Loucy (cell line): ENCODE measurements at regions not wholly inside any gene's neighbourhood (a gene's known extent, or its start where the extent isn't known, plus 50 kb on each side); places are given as distances from the start of the nearest gene placed in this dataset.

Source experiments
- CTCF ChIP-seq: fragments of 200-600 bp; sonication (generic); conservative IDR thresholded peaks from 2 replicates; pipeline ENCODE4 v1.5.1; 2014; ENCODE audit warnings: mild to moderate bottlenecking, antibody characterized with exemption, low read length
- EZH2phosphoT487 ChIP-seq: fragments of 200-600 bp; IDR thresholded peaks from 2 replicates; pipeline ENCODE4 v1.6.1; 2018; ENCODE audit warnings: antibody characterized with exemption, mild to moderate bottlenecking, moderate library complexity, borderline replicate concordance

- no peak for TF ChIP-seq CTCF
- TF ChIP-seq EZH2phosphoT487, result no peak
Measured at GRCh38 chr2:176926453-176926852, 286.1 kb upstream of the HNRNPA3 start.
